BLaER1 treated with 17β-estradiol and CSF1 and Interleukin-3, amounts not matched to agents 10 nM and 100 nM (cell line): ENCODE measurements at regions not wholly inside any gene's neighbourhood (a gene's known extent, or its start where the extent isn't known, plus 50 kb on each side); places are given as distances from the start of the nearest gene placed in this dataset.

Experiments used
- H3K27ac ChIP-seq, 11 experiments: shearing (Covaris generic); formaldehyde crosslinking; 2 replicates each; pipeline ENCODE4 v1.8.1; 2022
- H3K27me3 ChIP-seq, 11 experiments: shearing (Covaris generic); formaldehyde crosslinking; 2 replicates each; pipeline ENCODE4 v1.8.1; 2022
- H3K36me3 ChIP-seq, 11 experiments: shearing (Covaris generic); formaldehyde crosslinking; 2 replicates each; pipeline ENCODE4 v1.8.1; 2022
- H3K4me1 ChIP-seq, 10 experiments: shearing (Covaris generic); formaldehyde crosslinking; 2 replicates each; pipeline ENCODE4 v1.8.1; 2022
- H3K4me2 ChIP-seq, 11 experiments: shearing (Covaris generic); formaldehyde crosslinking; 2 replicates each; pipeline ENCODE4 v1.8.1; 2022
- H3K4me3 ChIP-seq, 10 experiments: shearing (Covaris generic); formaldehyde crosslinking; 2 replicates each; pipeline ENCODE4 v1.8.1; 2022
- H3K9ac ChIP-seq, 11 experiments: shearing (Covaris generic); formaldehyde crosslinking; 2 replicates each; pipeline ENCODE4 v1.8.1; 2022
- H3K9me3 ChIP-seq, 11 experiments: shearing (Covaris generic); formaldehyde crosslinking; replicated peaks in 1 of 11; 2 replicates each; pipeline ENCODE4 v1.8.1; 2022
- H4K20me1 ChIP-seq, 11 experiments: shearing (Covaris generic); formaldehyde crosslinking; 2 replicates each; pipeline ENCODE4 v1.8.1; 2022
- Cebpa-rat ChIP-seq, 11 experiments: shearing (Covaris generic); IDR thresholded peaks; 2 replicates each; pipeline ENCODE4 v1.8.1; 2022

GRCh38 chr4:4727536-4727935 lies 131.9 kb upstream of the MSX1 start:
- TF ChIP-seq Cebpa-rat (IDR thresholded peaks at IDR 0.05), result no peak
- Histone ChIP-seq H4K20me1 (no peaks in the 10 kb centered on the region), H3K36me3 (peaks cover 0 to 9% (median 5%) of the 10 kb centered on the region in 11 experiments; a peak in 5 of 22 replicates), H3K27me3 (no peaks in the 10 kb centered on the region), H3K4me1 (no peaks in the 10 kb centered on the region), H3K4me2 (no peak overlapping the region), H3K9me3 (peaks cover 59 to 78% (median 70%) of the 10 kb centered on the region in 11 experiments), H3K4me3 (no peak overlapping the region), H3K9ac (no peak overlapping the region), H3K27ac (no peak overlapping the region)

GRCh38 chr4:4726051-4726450 lies 133.4 kb upstream of the MSX1 start:
- H3K36me3 ChIP-seq, result peaks cover 0 to 9% (median 5%) of the 10 kb centered on the region in 11 experiments; a peak in 5 of 22 replicates
- TF ChIP-seq Cebpa-rat (IDR thresholded peaks at IDR 0.05), result no peak
- no peak overlapping the region; a peak in 1 of 20 replicates for H3K4me3 ChIP-seq
- no peaks in the 10 kb centered on the region for H3K4me1 ChIP-seq
- no peak overlapping the region for H3K4me2 ChIP-seq
- no peak overlapping the region for H3K9ac ChIP-seq
- no peaks in the 10 kb centered on the region for H4K20me1 ChIP-seq
- H3K27ac ChIP-seq, result no peak overlapping the region
- H3K9me3 ChIP-seq, result peaks cover 54 to 77% (median 71%) of the 10 kb centered on the region in 11 experiments
- no peaks in the 10 kb centered on the region for H3K27me3 ChIP-seq

- Histone ChIP-seq H3K9ac (no peak overlapping the region), H3K9me3 (peaks cover 52 to 73% (median 67%) of the 10 kb centered on the region in 11 experiments), H3K4me1 (no peaks in the 10 kb centered on the region), H4K20me1 (no peaks in the 10 kb centered on the region), H3K27me3 (no peaks in the 10 kb centered on the region), H3K4me3 (no peak overlapping the region), H3K27ac (no peak overlapping the region), H3K36me3 (peaks cover 0 to 9% (median 5%) of the 10 kb centered on the region in 11 experiments; a peak in 5 of 22 replicates), H3K4me2 (no peak overlapping the region)
- no peak for TF ChIP-seq Cebpa-rat (IDR thresholded peaks at IDR 0.05)
Observed at GRCh38 chr4:4724321-4724720, 135.1 kb upstream of the MSX1 start.

GRCh38 chr4:4721636-4722035 lies 137.8 kb upstream of the MSX1 start:
- Histone ChIP-seq H3K4me1 (no peaks in the 10 kb centered on the region), H3K36me3 (peaks cover 0 to 8% (median 5%) of the 10 kb centered on the region in 11 experiments; a peak in 5 of 22 replicates), H3K9me3 (peaks cover 40 to 46% (median 42%) of the 10 kb centered on the region in 11 experiments), H3K27ac (no peak overlapping the region), H3K27me3 (no peaks in the 10 kb centered on the region), H3K9ac (no peak overlapping the region), H3K4me2 (no peak overlapping the region), H4K20me1 (no peaks in the 10 kb centered on the region), H3K4me3 (no peak overlapping the region)
- TF ChIP-seq Cebpa-rat (IDR thresholded peaks at IDR 0.05), result no peak

- H3K36me3 ChIP-seq, result peaks cover 0 to 7% (median 0%) of the 10 kb centered on the region in 11 experiments; a peak in 4 of 22 replicates
- no peaks in the 10 kb centered on the region for H3K27me3 ChIP-seq
- H3K4me3 ChIP-seq, result no peak overlapping the region
- no peak overlapping the region for H3K9ac ChIP-seq
- peaks cover 30 to 36% (median 33%) of the 10 kb centered on the region in 11 experiments for H3K9me3 ChIP-seq
- no peak overlapping the region for H3K4me2 ChIP-seq
- no peak overlapping the region for H3K27ac ChIP-seq
- no peaks in the 10 kb centered on the region for H4K20me1 ChIP-seq
- no peak for TF ChIP-seq Cebpa-rat (IDR thresholded peaks at IDR 0.05)
- no peaks in the 10 kb centered on the region for H3K4me1 ChIP-seq
Observed at GRCh38 chr4:4720646-4721045, 138.8 kb upstream of the MSX1 start.

GRCh38 chr4:4719436-4719835 lies 140.0 kb upstream of the MSX1 start:
- no peaks in the 10 kb centered on the region for H3K4me1 ChIP-seq
- no peak overlapping the region for H3K27ac ChIP-seq
- H3K36me3 ChIP-seq, result no peaks in the 10 kb centered on the region; a peak in 1 of 22 replicates
- peaks cover 18 to 24% (median 20%) of the 10 kb centered on the region in 11 experiments for H3K9me3 ChIP-seq
- TF ChIP-seq Cebpa-rat (IDR thresholded peaks at IDR 0.05), result no peak
- H3K27me3 ChIP-seq, result no peaks in the 10 kb centered on the region
- H4K20me1 ChIP-seq, result no peaks in the 10 kb centered on the region
- no peak overlapping the region for H3K9ac ChIP-seq
- H3K4me2 ChIP-seq, result no peak overlapping the region
- no peak overlapping the region for H3K4me3 ChIP-seq

- H3K27ac ChIP-seq, result no peak overlapping the region
- H3K27me3 ChIP-seq, result no peaks in the 10 kb centered on the region
- no peak overlapping the region for H3K4me3 ChIP-seq
- H4K20me1 ChIP-seq, result no peaks in the 10 kb centered on the region
- no peaks in the 10 kb centered on the region for H3K36me3 ChIP-seq
- no peaks in the 10 kb centered on the region for H3K4me1 ChIP-seq
- H3K4me2 ChIP-seq, result no peak overlapping the region
- peaks cover under 1 to 7% (median 3%) of the 10 kb centered on the region in 11 experiments; a peak in 17 of 22 replicates for H3K9me3 ChIP-seq
- no peak for TF ChIP-seq Cebpa-rat (IDR thresholded peaks at IDR 0.05)
- H3K9ac ChIP-seq, result no peak overlapping the region
Observed at GRCh38 chr4:4717692-4718091, 141.8 kb upstream of the MSX1 start.

GRCh38 chr4:4714331-4714730 lies 145.1 kb upstream of the MSX1 start:
- no peaks in the 10 kb centered on the region for H3K4me1 ChIP-seq
- H4K20me1 ChIP-seq, result no peaks in the 10 kb centered on the region
- H3K4me3 ChIP-seq, result no peak overlapping the region
- H3K4me2 ChIP-seq, result no peak overlapping the region
- no peak overlapping the region for H3K27ac ChIP-seq
- H3K36me3 ChIP-seq, result no peaks in the 10 kb centered on the region
- TF ChIP-seq Cebpa-rat (IDR thresholded peaks at IDR 0.05), result no peak
- H3K9ac ChIP-seq, result no peak overlapping the region
- peaks cover 0 to 4% (median 0%) of the 10 kb centered on the region in 11 experiments; a peak in 4 of 22 replicates for H3K9me3 ChIP-seq
- H3K27me3 ChIP-seq, result no peaks in the 10 kb centered on the region

- Histone ChIP-seq H3K27ac (no peak overlapping the region), H3K9ac (no peak overlapping the region), H3K4me3 (no peak overlapping the region), H3K4me1 (no peaks in the 10 kb centered on the region), H3K36me3 (no peaks in the 10 kb centered on the region), H3K9me3 (peaks cover 0 to 17% (median 4%) of the 10 kb centered on the region in 11 experiments; a peak in 6 of 22 replicates), H3K4me2 (no peak overlapping the region), H4K20me1 (no peaks in the 10 kb centered on the region), H3K27me3 (no peaks in the 10 kb centered on the region)
- TF ChIP-seq Cebpa-rat (IDR thresholded peaks at IDR 0.05), result no peak
Observed at GRCh38 chr4:4712800-4713528, 146.5 kb upstream of the MSX1 start.

GRCh38 chr4:4711902-4712301 lies 147.6 kb upstream of the MSX1 start:
- Histone ChIP-seq H3K36me3 (no peaks in the 10 kb centered on the region), H3K4me2 (no peak overlapping the region), H3K4me1 (no peaks in the 10 kb centered on the region), H3K9ac (no peak overlapping the region), H3K9me3 (peaks cover 0 to 17% (median 4%) of the 10 kb centered on the region in 11 experiments; a peak in 6 of 22 replicates), H3K27me3 (no peaks in the 10 kb centered on the region), H4K20me1 (no peaks in the 10 kb centered on the region), H3K27ac (no peak overlapping the region), H3K4me3 (no peak overlapping the region)
- TF ChIP-seq Cebpa-rat (IDR thresholded peaks at IDR 0.05), result no peak
